ENCODE measurements at regions not wholly inside any gene's neighbourhood (a gene's known extent, or its start where the extent isn't known, plus 50 kb on each side); places are given as distances from the start of the nearest gene placed in this dataset.

GRCh38 chr7:142438923-142439515 is 181.2 kb upstream of the PRSS58 start:
- peaks cover 4% of the 10 kb centered on the region for H3K27me3 Mint-ChIP-seq (ENCODE audit: insufficient read depth, low read depth, poor library complexity)
- no peak overlapping the region for H3K4me3 ChIP-seq
- no peaks in the 10 kb centered on the region for H3K79me2 ChIP-seq (replicated peaks; ENCODE audit: insufficient read depth)
- no peak overlapping the region for H3K4me2 ChIP-seq
- H3K27ac ChIP-seq (ENCODE audit: low read depth) = no peak overlapping the region
- H3K36me3 ChIP-seq (ENCODE audit: insufficient read depth) = no peaks in the 10 kb centered on the region
- no peaks in the 10 kb centered on the region for H3K9me3 Mint-ChIP-seq
- H3K27ac Mint-ChIP-seq = no peak overlapping the region
- H3K4me3 Mint-ChIP-seq = no peak overlapping the region
- peaks cover 13% of the 10 kb centered on the region; the same call in 1 of the 2 replicates for H3K4me1 ChIP-seq (ENCODE audit: insufficient read depth)
- no peaks in the 10 kb centered on the region for H3K36me3 Mint-ChIP-seq (ENCODE audit: low read depth)
- H3K9me2 ChIP-seq (ENCODE audit: insufficient read depth) = no peaks in the 10 kb centered on the region
- ATAC-seq (no peak), DNase-seq (ENCODE audit: low spot score) (no peak)
- H3K27me3 ChIP-seq (ENCODE audit: insufficient read depth) = no peaks in the 10 kb centered on the region
- H4K20me1 ChIP-seq (replicated peaks; ENCODE audit: insufficient read depth) = no peaks in the 10 kb centered on the region
- peaks cover 20% of the 10 kb centered on the region for H3K4me1 Mint-ChIP-seq
- H2AFZ ChIP-seq = no peak overlapping the region
- no peaks in the 10 kb centered on the region for H3F3A ChIP-seq (replicated peaks; ENCODE audit: low read depth)
- TF ChIP-seq ZNF462 (CRISPR knock-in tag; IDR thresholded peaks at IDR 0.05) = no peak
- TF ChIP-seq, protein P1, sequence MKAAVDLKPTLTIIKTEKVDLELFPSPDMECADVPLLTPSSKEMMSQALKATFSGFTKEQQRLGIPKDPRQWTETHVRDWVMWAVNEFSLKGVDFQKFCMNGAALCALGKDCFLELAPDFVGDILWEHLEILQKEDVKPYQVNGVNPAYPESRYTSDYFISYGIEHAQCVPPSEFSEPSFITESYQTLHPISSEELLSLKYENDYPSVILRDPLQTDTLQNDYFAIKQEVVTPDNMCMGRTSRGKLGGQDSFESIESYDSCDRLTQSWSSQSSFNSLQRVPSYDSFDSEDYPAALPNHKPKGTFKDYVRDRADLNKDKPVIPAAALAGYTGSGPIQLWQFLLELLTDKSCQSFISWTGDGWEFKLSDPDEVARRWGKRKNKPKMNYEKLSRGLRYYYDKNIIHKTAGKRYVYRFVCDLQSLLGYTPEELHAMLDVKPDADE (IDR thresholded peaks at IDR 0.05) = no peak
- no peak for TF ChIP-seq ZNF331 (CRISPR knock-in tag; IDR thresholded peaks at IDR 0.05; ENCODE audit: low read depth)
- no peak for TF ChIP-seq NANOG (IDR thresholded peaks at IDR 0.05; ENCODE audit: borderline replicate concordance)
- no peak for TF ChIP-seq CTCF (conservative IDR thresholded peaks at IDR 0.05; ENCODE audit: low read depth in 2 of 2)
- no peak for TF ChIP-seq POLR2AphosphoS5 (IDR thresholded peaks at IDR 0.05; ENCODE audit: low read depth)
- no peak for TF ChIP-seq ZNF114 (CRISPR knock-in tag; IDR thresholded peaks at IDR 0.05)
- no peak for TF ChIP-seq CREB1 (CRISPR knock-in tag; IDR thresholded peaks at IDR 0.05; ENCODE audit: low read depth)
- TF ChIP-seq EZH2phosphoT487 (IDR thresholded peaks at IDR 0.05; ENCODE audit: unreplicated experiment) = no peak
- no peak for TF ChIP-seq JUNB (IDR thresholded peaks at IDR 0.05; ENCODE audit: unreplicated experiment)
- TF ChIP-seq REST (IDR thresholded peaks at IDR 0.05; ENCODE audit: unreplicated experiment) = no peak
- TF ChIP-seq EZH2 (IDR thresholded peaks at IDR 0.05; ENCODE audit: low read depth, unreplicated experiment) = no peak
- no peak for TF ChIP-seq STAT1 (IDR thresholded peaks at IDR 0.05; ENCODE audit: unreplicated experiment)

Measured in GM23338 (cell line).